ENCODE measurements at regions not wholly inside any gene's neighbourhood (a gene's known extent, or its start where the extent isn't known, plus 50 kb on each side); places are given as distances from the start of the nearest gene placed in this dataset.

DNA sequence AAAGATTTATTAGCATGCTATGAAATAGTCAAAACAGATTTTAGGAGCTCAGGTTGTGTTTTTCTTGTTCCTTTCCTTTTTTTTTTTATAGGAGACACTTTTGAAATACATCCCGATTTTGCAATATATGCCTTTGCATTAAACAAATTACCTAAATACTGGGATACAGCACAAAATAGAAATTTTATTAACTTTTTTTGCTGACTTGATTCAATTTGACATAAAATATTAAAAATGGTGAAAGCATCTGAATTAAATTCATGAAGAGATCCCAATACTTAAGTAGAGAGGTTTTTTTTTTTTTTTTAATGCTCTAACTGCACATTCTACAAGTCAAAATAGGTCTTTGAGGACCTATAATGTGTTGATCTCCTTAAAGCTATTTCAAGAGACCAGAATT, 939.5 kb upstream of the CHAC2 start:
- DNase-seq, result no peak

DNA sequence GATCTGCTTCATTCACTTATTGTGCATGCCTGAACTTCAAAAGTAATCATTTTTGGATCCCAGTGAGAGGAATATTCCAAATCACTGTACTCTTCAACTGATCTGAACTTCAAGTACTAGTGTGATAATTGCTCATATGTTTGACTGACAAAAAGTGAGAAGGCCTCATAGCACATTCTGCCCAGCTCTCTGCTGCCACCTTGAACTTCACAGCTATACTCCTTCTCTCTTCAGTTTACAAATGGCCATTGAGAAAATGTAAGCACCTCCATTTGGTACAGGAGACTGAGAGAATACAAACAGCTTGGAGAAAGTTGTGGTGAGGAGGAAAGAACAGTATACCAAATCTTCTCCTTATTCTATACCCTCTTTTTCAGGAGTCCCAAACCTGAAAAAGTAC, 946.0 kb upstream of the CHAC2 start:
- DNase-seq, result peak; percentile 24 to 38

DNA sequence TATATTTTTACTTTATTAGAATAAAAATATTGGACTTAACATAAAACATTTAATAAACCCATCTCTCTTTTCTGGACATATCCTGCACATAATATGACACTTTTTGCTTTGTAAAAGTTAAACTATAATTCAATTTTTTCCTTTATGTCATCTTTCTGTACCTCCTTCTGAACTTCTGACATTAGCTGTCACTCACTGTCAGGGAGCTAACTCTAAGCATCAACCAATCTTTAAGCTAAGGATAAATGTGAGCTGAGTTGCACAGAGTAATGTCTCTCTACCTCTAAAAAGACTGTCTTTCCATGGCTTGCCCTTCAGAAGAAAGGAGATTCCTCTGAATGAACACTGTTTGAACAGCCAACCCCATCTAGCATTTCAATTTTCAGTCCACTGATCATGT, 948.6 kb upstream of the CHAC2 start:
- DNase-seq, result no peak

DNA sequence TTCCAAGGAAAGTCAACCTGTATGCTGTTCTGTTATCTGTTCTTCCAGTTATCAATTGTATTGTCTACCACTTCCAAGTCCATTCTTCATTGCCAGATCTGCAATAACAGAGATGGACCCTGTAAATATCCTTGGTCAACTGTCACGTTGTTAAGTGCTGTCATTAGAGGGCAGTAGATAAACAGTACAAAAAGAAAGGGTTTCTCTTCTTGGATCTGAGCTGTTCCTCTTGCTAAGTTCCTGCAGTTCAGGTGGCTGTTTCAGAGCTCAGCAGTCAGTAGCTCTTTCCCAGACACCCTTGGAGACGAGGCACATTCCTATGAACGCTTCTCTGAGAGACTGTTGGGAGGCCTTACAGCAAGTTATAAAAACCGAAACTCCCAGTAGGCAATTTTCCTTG, 957.1 kb upstream of the CHAC2 start:
- DNase-seq, result peak; percentile 57 to 69

DNA sequence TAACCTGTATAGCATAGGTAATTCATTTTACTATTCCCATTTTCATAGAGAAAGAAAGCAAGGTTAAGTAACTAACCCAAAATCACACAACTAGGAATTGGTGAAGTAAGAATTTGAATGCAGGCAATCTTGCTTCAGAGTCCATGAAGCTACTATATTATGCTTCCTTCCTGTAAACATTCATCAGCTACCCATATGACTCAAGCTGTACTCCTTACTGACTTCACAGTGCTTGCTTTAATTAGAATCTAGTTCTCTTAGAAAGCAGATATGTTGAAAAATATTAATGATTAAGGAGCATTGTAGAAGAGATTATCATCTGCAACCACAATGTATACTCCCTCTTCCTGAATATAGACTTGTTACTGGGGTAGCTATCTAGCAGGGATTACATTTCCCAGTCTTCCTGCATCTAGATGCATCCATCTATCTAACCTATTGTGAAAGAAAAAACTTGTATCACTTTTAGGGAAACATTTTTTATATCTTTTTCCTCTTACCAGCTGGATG, 961.6 kb upstream of the CHAC2 start:
- DNase-seq, result peak in 1 of 2 experiments; percentile 16

DNA sequence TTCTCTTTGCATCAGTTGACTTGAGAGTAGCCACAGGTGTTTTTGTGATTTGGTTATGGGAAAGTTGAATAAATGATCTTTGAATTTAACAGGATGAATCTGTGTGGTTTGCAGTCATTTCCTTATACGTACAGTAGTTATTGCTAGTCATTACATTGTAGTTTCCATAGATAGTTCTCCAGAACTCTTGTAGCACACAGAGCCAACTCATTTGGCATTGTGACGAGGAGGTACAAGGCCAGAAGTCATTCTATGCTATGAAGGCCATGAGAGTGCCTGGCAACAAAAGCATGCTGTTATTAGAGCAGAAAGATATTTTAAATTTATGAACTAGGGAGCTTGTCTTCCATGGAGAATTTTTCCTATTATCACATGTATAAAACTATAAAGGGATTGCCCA, 973.0 kb upstream of the CHAC2 start:
- DNase-seq, result no peak

DNA sequence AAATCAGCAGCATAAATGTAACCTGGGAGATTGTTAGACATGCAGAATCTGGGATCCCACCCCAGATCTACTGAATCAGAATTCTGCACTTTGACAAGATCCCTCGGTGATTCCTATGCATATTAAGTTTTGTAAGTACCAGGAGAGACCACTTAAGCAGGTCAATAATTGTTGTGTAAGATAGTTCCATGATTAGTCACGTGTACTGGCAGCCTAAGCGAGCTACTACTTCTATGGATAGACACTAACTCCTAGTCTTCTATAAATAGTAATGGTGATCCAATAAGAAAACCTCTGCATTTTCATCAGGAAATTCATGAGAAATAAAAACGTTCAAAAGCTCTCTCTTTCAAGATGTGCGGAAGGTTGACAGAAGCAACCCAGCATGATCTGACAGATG, 988.2 kb upstream of the CHAC2 start:
- no peak for DNase-seq

DNA sequence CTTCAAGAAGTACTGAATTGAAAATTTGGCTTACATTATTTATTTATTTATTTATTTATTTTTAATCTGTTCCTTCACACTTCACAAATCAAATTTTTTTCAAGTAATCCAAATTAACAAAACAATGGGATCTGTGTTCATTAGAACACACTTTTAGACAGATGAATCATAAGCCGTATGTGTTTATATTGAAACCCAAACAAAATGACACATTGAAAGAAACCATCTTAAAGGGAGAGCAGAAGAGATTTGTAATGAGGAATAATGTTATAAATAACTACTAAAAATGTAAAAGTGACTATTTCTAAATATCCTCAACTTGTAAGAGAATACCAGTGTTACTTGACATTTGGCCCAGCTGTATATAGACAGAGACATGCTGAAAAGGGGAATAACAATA, 991.0 kb upstream of the CHAC2 start:
- DNase-seq, result no peak

DNA sequence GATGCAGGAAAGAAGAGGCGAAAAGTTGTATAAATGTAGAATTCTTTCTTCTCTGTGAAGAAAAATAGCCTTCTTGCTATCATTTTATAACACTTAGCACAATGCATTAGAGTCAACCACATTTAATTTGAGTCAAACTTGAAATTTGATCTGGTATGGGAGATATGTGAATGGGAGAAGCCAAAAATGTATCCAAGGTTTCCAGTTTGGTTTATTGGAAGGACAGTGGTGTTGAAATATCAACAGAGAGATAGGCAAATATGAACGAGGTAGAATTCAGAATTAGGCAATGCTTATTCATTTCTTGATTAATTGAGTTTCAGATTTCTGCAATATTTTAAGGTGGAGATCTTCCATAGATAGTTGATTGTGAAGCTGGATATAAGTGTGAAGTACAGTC, 991.9 kb upstream of the CHAC2 start:
- DNase-seq, result no peak

DNA sequence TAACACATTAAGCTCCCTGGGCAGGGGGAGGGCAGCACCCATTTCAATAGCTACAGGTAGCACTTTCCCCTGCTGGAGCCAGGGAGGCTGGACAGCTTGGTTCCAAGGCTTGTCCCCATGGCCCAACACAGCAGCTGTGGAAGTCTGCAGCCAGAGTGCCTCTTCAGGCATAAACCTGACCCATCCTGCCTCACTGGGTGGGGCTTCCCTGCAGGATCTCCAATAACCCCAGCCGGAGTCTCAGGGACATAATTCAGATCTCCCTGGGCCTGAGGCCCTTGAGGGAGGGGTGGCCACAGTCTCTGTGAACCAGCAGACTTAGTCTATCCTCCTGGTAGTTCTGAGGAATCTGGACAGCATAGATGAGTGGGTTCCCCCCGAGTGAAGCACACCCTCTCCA, 1001.9 kb upstream of the CHAC2 start:
- no peak for DNase-seq

DNA sequence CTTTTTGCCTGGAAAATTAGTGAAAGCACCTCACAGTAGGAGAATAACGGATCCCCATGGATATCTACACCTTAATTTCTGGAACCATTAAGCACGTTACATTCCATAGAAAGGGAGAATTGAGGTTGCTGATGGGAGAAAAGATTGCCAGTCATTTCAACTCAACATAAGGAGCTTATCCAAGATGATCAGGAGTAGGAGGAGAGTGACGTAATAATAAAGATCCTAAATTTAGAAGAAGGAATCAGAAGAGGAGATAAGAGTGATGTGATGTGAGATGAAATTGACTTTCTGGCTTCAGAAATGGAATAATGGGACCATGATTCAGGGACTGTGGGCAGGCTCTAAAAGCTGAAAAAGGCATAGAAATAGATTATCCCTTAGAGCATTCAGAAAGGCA, 1017.8 kb upstream of the CHAC2 start:
- no peak for DNase-seq

DNA sequence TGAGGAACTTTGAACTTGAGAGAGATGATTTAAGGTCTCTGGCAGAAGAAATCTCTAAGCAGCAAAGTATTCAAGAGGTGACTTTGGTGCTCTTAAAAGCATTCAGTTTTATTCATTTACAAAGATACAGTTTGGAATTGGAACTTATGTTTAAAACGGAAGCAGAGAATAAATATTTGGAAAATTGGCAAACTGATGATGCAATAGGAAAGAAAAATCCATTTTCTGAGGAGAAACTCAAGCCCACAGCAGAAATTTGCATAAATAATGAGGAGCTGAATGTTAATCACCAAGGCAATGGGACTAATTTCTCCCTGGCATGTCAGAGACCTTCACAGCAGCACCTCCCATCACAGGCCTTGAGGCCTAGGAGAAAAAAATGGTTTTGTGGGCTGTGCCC, 1022.5 kb upstream of the CHAC2 start:
- DNase-seq, result no peak

DNA sequence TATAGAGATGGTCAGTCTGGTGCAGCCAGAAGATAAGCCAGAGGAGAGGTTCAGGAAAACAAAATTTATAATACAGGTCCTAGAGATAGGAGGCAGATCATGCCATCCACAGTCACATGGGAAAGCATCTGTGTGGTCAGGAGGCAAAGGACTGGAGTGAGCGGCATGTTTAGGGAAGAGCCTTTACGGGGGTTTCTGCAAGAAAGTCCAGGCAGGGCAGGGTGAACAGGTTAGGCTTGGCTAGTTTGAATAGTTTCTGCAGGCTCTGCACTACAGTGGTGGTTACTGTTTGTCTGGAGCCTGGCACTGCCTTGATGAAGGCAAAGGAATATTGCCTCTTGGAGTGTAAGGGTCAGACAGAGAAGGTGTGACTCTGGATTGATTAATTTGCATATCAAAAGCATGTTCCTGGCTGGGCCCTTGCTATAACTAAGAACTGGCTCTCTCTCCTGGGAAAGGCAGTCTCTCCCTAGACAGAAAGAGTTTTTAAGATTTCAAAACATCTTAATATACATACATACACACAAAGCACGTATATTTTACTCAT, 1034.7 kb upstream of the CHAC2 start:
- DNase-seq, result no peak

DNA sequence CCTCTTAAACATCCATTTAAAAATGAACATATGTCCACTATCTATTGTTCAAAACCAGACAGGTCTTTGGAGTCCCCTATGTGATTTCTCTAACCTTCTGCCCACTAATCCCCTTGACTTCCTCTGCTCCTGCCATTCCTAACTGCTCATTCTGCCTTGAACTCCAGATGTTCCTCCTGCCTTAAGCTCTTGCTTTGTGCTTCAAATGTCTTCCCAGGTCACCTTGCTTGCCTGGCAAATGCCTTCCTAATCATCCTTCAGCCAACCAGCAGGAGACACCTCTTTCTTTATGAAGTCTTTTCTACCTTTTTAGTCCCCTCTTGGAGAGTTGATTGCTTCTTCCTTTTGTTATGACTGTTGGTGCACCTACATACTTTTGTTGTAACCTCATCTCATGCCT, 1043.0 kb upstream of the CHAC2 start:
- no peak for DNase-seq

DNA sequence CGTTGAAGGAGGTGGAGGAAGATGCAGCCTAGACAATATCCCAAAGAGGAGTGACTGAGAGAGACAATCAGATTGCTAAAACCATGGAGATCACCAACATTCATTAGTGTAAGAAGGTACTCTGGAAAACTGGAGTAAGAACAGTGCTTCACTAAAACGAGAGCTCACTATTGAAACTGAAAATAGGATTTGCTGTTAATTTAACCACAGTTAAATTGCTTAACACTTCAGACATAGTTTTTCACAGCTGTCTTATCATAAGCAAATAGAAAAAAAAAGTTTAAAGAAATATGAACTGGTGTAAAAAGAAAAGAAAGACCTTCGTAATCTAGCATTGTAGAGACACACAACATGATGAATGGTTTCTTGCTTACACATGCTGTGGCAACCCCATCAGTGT, 1049.8 kb upstream of the CHAC2 start:
- no peak for DNase-seq

DNA sequence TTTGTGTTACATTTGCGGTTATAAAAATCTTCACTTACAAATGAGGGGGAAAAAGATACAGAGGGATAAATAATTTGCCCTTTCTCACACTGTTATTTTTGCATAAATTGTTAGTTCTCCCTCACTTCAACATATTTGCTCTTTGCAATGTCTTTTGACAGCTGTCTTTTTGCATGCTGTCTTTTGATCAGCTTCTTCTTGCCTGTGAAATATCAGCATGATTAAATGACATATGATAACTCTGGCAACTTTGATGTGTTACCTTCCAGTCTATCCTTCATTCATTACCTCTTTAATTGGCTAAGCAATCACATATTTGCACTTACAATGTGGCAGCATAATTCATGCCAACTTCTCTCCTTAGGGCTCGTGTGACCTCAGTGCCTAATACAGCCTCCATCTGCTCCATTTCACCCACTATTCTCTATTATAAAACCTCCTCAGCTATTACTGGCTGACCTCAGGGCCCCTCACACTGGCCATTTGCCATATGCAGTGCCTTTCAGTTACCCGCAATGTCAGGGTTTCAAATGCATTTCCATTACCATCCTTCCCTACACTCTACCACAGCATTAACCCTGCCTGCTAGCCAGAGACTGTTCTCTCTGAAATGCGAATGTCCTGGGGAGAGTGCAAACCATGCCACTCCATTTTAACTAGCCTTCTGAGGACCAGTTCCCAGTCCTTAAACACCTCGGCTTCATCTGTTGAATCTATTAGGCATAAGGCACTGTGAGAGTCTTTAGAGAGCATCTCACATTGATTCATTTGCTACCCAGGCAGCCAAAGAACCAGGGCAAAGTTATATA, 1056.6 kb upstream of the CHAC2 start:
- DNase-seq, result no peak

DNA sequence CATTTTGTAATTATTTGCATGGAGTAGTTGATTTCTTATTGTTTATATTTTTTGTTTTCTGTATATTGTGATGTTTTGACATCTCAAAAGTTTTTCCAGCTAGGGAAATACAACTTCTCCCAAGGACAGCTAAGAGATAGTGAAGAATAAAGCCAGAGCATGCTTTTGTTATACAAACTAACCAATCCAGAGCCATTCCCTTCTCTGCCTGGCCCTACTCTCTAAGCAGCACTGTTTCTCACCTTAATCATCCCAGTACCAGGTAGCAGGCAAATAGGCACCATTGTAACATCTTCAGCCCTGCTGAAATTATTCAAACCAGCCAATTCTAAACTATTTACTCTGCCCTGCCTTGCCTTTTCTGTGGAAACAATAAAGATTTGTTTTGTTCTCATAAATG, 1063.4 kb upstream of the CHAC2 start:
- no peak for DNase-seq

DNA sequence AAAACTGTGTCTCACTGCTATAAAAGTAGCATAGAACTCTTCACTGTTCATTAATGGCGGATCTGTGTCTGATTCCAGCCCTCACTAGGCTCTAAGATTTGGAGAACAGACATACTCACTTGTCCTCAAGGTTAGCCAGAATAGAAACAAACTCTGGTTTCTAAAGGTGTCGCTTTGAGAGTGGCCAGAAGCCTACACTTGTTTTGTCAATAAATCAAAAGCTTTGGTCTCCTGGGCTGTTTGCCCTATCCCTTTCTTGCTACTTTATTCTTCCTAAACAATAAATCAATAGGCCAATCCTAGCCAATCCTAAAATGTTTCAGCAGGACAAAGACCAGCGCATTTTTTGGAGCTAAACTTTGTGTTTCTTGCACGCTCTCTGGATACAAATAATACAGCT, 1064.6 kb upstream of the CHAC2 start:
- DNase-seq, result no peak

DNA sequence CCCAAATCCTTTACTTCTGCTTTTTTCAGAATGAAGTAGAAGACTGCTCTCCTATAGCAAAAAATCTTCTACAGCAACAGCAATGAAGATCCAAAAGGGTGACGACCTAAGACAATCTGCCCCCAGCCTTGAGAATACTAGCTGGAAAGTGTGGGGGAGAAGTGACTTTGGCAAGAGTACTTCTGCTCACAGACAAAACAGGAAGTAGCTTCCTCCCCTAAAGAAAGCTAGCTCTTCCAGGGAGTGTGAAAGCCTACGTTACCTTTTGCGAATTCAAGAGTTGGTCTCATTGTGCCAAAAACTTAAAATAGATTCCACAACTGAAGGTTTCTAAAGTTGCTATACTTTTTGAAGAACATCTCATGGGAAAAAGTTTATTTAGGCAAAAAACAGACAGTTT, 1069.2 kb upstream of the CHAC2 start:
- DNase-seq, result peak; percentile 83

DNA sequence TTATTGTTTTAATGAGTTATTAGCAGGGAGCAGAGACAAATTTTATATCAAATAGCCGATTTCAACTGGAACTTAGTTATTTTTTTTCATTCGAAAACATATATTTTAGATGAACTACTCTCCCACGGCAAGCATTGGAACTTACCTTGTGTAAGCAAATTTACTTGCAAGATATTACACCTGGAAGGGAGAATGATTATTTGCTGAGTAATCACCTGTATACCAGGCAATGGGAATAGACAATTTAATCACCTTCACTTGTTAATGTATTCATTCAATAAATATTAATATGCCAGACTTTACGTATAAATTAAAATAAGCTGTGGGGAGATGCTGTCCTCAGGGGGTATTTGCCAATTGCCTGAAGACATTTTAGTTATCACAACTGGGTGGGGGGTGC, 1069.9 kb upstream of the CHAC2 start:
- no peak for DNase-seq

DNA sequence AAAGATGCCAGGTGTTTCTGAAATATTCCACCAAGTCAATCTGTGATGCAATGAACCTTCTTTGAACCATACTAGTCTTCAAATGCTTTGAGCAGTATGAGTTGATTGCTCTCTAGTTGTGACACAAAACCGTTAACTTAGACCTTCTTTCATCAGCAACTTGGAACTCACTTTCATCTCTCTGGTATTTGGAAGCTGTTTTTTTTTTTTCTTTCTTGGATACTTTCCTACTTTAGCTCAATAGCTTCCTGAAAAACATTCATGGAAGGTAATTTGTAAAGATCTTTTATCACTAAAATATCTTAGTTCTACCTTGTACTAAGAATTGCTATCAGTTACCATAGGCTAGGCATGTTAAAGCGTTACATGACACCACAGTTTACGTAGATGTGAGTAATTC, 1071.9 kb upstream of the CHAC2 start:
- DNase-seq, result no peak

DNA sequence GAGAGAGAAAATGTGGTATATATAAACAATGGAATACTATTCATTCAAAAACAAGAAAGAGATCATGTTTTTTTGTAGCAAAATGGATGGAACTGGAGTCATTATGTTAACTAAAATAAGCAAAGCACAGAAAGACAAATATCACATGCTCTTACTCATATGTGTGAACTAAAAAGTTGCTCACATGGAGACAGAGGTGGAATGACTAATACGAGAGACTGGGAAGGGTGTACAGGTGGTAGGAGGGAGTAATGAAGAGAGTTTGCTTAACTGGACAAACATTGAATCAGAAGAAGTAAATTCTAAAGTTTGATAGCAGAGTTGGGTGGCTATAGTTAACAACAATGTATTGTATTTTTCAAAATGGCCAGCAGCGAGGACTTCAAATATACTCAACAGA, 1080.7 kb upstream of the CHAC2 start:
- DNase-seq, result no peak

DNA sequence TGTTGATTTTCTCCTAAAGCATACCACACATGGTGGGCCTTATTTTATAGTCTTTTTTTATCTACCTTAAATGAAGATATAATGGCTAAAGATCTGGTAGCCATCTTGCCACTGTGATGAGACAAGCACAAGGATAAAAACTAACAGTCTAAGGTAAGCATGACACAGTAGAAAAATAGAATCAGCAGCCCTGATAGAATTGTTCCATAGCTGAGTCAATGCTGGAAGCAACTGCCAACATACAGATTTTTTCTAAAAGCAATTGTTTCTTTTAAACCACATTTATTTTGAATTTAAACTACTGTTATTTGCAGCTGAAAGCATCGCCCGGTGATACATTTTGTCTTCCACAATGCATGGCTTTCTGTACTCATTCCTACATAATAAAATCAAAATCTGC, 1091.5 kb upstream of the CHAC2 start:
- no peak for DNase-seq

DNA sequence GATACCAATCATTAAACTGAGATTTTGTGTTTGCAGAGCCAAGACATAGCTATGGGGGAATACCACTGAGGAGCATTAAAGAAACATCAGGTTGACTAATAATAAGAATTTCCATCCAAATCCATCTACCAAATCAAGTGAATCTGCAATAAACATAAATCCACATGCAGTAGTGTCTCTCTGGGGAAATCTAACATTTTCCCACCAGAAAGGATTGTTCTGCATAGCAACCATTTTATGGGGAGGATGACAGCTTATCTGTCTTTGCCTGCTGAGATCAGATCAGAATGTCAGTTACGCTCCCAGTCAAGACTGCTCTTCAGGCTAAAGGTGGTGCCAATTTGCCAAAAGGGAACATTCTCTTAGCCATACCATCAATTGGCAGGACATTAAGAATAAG, 1098.9 kb upstream of the CHAC2 start:
- no peak for DNase-seq

DNA sequence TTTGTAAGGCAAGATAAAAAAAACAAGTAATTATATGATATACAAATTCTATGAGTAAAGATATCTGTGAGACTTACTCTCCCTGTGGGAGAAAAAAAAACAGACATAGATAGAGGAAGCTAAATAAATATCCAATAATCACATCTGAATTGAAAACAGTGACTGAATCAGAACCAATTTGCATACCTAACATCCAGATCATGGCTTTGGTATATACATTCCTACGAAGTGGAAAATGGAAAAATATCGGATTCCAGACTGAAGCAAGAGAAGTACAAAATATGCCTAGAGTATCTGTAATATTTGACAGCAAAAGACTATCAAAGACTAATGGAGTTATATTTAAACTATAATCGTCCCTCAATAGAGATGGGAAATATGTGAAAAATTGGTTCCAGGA, 1108.1 kb upstream of the CHAC2 start:
- DNase-seq, result no peak

All from Kasumi-1 (cell line).